ENCODE measurements at regions not wholly inside any gene's neighbourhood (a gene's known extent, or its start where the extent isn't known, plus 50 kb on each side); places are given as distances from the start of the nearest gene placed in this dataset.

GRCh38 chr1:103208844-103209243, 100.5 kb upstream of the COL11A1 start:
- TF ChIP-seq CTCF (conservative IDR thresholded peaks at IDR 0.05 in 1 of 2, IDR thresholded peaks at IDR 0.05 in 1 of 2; ENCODE audit: low read depth in 1 of 2, low read length in 2 of 2): no peak
- no peak for TF ChIP-seq EZH2 (IDR thresholded peaks at IDR 0.05; ENCODE audit: low read length, missing control alignments)
